HG03175 (cell line): ENCODE measurements at regions not wholly inside any gene's neighbourhood (a gene's known extent, or its start where the extent isn't known, plus 50 kb on each side); places are given as distances from the start of the nearest gene placed in this dataset.

Experiments used
- ATAC-seq: cut with Tn5 transposase; IDR thresholded peaks from one replicate; pipeline ENCODE4 v1.9.1; 2021; ENCODE audit warnings: mild to moderate bottlenecking, moderate library complexity; ENCODE audit not compliant: unreplicated experiment

GRCh38 chr7:116142850-116143249 is 67.5 kb upstream of the TES start:
- ATAC-seq, result peak; percentile 46

- ATAC-seq, result peak; percentile 88
These were observed 65.0 kb upstream of the TES start for GRCh38 chr7:116145245-116145852.

- no peak for ATAC-seq
These were observed 62.2 kb upstream of the TES start for GRCh38 chr7:116148108-116148507.

- ATAC-seq, result no peak
These were observed 61.7 kb upstream of the TES start for GRCh38 chr7:116148626-116149025.

- ATAC-seq, result peak; percentile 95
These were observed 59.8 kb upstream of the TES start for GRCh38 chr7:116150588-116150987.

GRCh38 chr7:116152276-116152675 is 58.1 kb upstream of the TES start:
- ATAC-seq, result no peak

- ATAC-seq, result peak; percentile 23
These were observed 57.3 kb upstream of the TES start for GRCh38 chr7:116153050-116153449.

GRCh38 chr7:116159711-116160110 is 50.6 kb upstream of the TES start:
- ATAC-seq, result no peak
